Osteoblast (primary cell): ENCODE measurements at regions not wholly inside any gene's neighbourhood (a gene's known extent, or its start where the extent isn't known, plus 50 kb on each side); places are given as distances from the start of the nearest gene placed in this dataset.

Experiments used
- DNase-seq: peaks from one replicate; pipeline ENCODE4 v3.0.0; 2011; ENCODE audit warnings: low spot score, mixed read lengths; ENCODE audit not compliant: insufficient read length; ENCODE audit errors: missing footprints
- H2AFZ ChIP-seq: 2 replicates; pipeline ENCODE4 v1.6.0; 2011; ENCODE audit warnings: mild to moderate bottlenecking, low read length
- H3K27ac ChIP-seq: 2 replicates; pipeline ENCODE4 v1.5.1; 2011; ENCODE audit warnings: mild to moderate bottlenecking, low read depth, low read length, moderate library complexity
- H3K27me3 ChIP-seq: 2 replicates; pipeline ENCODE4 v1.6.0; 2012; ENCODE audit warnings: mild to moderate bottlenecking, control low read depth, inconsistent platforms, low read length, moderate library complexity; ENCODE audit not compliant: insufficient read depth
- H3K36me3 ChIP-seq: 2 replicates; pipeline ENCODE4 v1.5.1; 2011; ENCODE audit warnings: mild to moderate bottlenecking, low read length, control low read depth, moderate library complexity; ENCODE audit not compliant: insufficient read depth
- H3K4me1 ChIP-seq: 2 replicates; pipeline ENCODE4 v1.5.1; 2011; ENCODE audit warnings: mild to moderate bottlenecking, low read length, control low read depth, moderate library complexity; ENCODE audit not compliant: insufficient read depth
- H3K4me2 ChIP-seq: 2 replicates; pipeline ENCODE4 v1.6.0; 2011; ENCODE audit warnings: mild to moderate bottlenecking, low read length; ENCODE audit not compliant: insufficient read depth
- H3K4me3 ChIP-seq: fragments of 200-600 bp; sonication (generic); 3 replicates; pipeline ENCODE4 v1.5.1; 2012; ENCODE audit warnings: mild to moderate bottlenecking, low read length, inconsistent platforms; ENCODE audit not compliant: insufficient read depth
- H3K79me2 ChIP-seq: 2 replicates; pipeline ENCODE4 v1.6.0; 2012; ENCODE audit warnings: mild to moderate bottlenecking, low read length, control low read depth, inconsistent platforms; ENCODE audit not compliant: insufficient read depth
- H3K9me3 ChIP-seq: 2 replicates; pipeline ENCODE4 v1.5.1; 2011; ENCODE audit warnings: low read depth, low read length, control low read depth
- H4K20me1 ChIP-seq: 2 replicates; pipeline ENCODE4 v1.6.0; 2012; ENCODE audit warnings: mild to moderate bottlenecking, low read length, control low read depth; ENCODE audit not compliant: insufficient read depth
- TF ChIP-seq, protein P1 (sequence below): IDR thresholded peaks from 2 replicates; pipeline ENCODE4 v1.5.1; 2011; ENCODE audit warnings: mild to moderate bottlenecking, low read depth, low read length, moderate library complexity; ENCODE audit errors: extremely low read depth

DNA sequence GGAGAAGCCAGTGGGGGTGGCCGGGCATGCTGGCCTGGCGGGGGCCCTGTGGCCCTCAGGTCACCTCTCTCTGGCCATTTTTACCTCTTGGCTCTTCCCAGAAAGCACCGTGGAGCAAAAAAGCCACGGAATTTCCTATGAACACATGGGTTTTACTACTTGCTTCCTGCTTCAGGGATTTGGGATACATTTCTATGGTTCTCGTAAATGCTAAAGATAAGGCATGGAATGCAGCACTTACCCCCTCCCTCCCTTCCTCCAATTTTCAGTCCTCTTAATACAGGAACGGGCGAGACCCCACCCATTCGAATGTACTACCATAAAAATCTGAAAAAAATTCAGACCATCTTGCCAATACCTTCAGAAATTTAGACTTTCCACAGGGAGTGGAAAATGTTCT lies 279.7 kb downstream of the ARHGAP12 start:
- TF ChIP-seq, protein P1, sequence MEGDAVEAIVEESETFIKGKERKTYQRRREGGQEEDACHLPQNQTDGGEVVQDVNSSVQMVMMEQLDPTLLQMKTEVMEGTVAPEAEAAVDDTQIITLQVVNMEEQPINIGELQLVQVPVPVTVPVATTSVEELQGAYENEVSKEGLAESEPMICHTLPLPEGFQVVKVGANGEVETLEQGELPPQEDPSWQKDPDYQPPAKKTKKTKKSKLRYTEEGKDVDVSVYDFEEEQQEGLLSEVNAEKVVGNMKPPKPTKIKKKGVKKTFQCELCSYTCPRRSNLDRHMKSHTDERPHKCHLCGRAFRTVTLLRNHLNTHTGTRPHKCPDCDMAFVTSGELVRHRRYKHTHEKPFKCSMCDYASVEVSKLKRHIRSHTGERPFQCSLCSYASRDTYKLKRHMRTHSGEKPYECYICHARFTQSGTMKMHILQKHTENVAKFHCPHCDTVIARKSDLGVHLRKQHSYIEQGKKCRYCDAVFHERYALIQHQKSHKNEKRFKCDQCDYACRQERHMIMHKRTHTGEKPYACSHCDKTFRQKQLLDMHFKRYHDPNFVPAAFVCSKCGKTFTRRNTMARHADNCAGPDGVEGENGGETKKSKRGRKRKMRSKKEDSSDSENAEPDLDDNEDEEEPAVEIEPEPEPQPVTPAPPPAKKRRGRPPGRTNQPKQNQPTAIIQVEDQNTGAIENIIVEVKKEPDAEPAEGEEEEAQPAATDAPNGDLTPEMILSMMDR, result no peak
- Histone ChIP-seq H3K4me2 (peak overlapping the region; percentile 63), H3K4me1 (peaks cover 32% of the 10 kb centered on the region), H3K9me3 (no peaks in the 10 kb centered on the region), H4K20me1 (no peaks in the 10 kb centered on the region), H3K27me3 (no peaks in the 10 kb centered on the region), H3K36me3 (no peaks in the 10 kb centered on the region), H2AFZ (peak overlapping the region; percentile 1), H3K27ac (peak overlapping the region; percentile 81), H3K79me2 (no peaks in the 10 kb centered on the region), H3K4me3 (no peak overlapping the region)
- no peak for DNase-seq

DNA sequence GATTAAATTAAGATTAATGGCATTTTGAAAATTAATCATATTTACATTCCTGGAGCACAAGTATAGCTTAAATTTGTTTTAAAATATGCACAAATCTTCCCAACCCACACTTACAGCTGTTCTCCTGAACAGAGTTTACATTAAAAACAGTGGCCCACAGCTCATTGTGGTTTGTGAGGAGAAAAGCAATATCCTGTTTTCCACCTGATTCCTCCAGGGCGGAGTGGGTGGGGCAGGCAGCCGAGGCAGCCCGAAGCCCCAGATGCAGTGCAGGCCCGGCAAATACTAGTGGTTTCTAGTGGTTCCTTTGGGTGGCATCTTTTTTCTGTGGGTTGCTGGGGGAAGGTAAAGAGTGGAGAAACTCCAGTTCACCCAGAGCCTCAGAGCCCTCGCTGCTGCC lies 280.8 kb downstream of the ARHGAP12 start:
- Histone ChIP-seq H3K4me1 (peaks cover 32% of the 10 kb centered on the region), H3K27me3 (no peaks in the 10 kb centered on the region), H4K20me1 (no peaks in the 10 kb centered on the region), H3K79me2 (no peaks in the 10 kb centered on the region), H3K9me3 (no peaks in the 10 kb centered on the region), H3K27ac (no peak overlapping the region), H3K4me3 (no peak overlapping the region), H3K4me2 (no peak overlapping the region), H2AFZ (no peak overlapping the region), H3K36me3 (no peaks in the 10 kb centered on the region)
- DNase-seq, result no peak
- TF ChIP-seq, protein P1, result no peak

DNA sequence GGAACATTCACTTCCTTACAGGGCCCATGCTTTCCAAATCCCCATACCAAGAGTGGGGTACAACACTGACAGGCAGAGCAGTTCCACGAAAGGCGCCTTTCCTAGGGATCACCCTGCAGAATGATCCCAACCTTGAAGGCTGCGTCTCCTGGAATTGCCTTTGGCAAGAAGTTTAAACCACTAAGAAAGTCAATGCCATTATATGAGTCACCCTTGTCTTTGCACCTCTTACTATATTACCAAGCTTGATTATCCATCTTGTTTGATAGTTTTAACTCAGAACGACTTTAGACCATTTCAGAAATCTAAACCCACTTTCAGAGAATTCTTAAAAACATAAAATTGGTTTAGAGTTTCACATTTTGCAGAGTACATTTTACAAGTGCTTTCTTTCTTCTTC lies 282.1 kb downstream of the ARHGAP12 start:
- H2AFZ ChIP-seq, result no peak overlapping the region
- H3K9me3 ChIP-seq, result no peaks in the 10 kb centered on the region
- no peaks in the 10 kb centered on the region for H3K27me3 ChIP-seq
- TF ChIP-seq, protein P1, result no peak
- H3K36me3 ChIP-seq, result no peaks in the 10 kb centered on the region
- no peak overlapping the region for H3K4me2 ChIP-seq
- no peak overlapping the region for H3K4me3 ChIP-seq
- no peak overlapping the region for H3K27ac ChIP-seq
- peaks cover 32% of the 10 kb centered on the region for H3K4me1 ChIP-seq
- no peaks in the 10 kb centered on the region for H4K20me1 ChIP-seq
- DNase-seq, result no peak
- H3K79me2 ChIP-seq, result no peaks in the 10 kb centered on the region

DNA sequence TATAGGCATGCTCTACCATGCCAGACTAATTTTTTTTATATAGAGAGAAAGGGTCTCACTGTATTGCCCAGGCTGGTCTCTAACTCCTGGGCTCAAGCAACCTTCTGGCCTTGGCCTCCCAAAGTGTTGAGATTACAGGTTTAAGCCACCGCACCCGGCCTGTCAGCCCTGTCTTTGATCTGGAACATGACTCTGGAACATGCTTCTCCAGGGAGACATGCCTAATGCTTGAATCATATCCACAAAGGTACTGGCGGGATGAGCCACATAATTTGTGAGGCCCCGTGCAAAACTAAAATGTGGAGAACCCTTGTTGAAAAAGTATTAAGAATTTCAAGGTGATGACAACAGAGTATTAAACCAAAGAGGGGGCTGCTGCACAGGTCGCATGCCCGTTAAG lies 282.8 kb downstream of the ARHGAP12 start:
- no peaks in the 10 kb centered on the region for H4K20me1 ChIP-seq
- no peak overlapping the region for H2AFZ ChIP-seq
- TF ChIP-seq, protein P1, result no peak
- peaks cover 32% of the 10 kb centered on the region for H3K4me1 ChIP-seq
- H3K4me3 ChIP-seq, result no peak overlapping the region
- H3K9me3 ChIP-seq, result no peaks in the 10 kb centered on the region
- H3K4me2 ChIP-seq, result no peak overlapping the region
- no peak for DNase-seq
- no peaks in the 10 kb centered on the region for H3K36me3 ChIP-seq
- no peaks in the 10 kb centered on the region for H3K27me3 ChIP-seq
- H3K27ac ChIP-seq, result no peak overlapping the region
- no peaks in the 10 kb centered on the region for H3K79me2 ChIP-seq
